HG02610 (cell line): ENCODE measurements at regions not wholly inside any gene's neighbourhood (a gene's known extent, or its start where the extent isn't known, plus 50 kb on each side); places are given as distances from the start of the nearest gene placed in this dataset.
"Not testable (repeated sequence)": the region's sequence is repeated elsewhere in the genome, so short reads cannot be mapped to it uniquely, and the experiment has no call there.

ENCODE experiments used
- ATAC-seq: cut with Tn5 transposase; IDR thresholded peaks from one replicate; pipeline ENCODE4 v1.9.1; 2021; ENCODE audit warnings: mild to moderate bottlenecking, moderate library complexity; ENCODE audit not compliant: unreplicated experiment

DNA sequence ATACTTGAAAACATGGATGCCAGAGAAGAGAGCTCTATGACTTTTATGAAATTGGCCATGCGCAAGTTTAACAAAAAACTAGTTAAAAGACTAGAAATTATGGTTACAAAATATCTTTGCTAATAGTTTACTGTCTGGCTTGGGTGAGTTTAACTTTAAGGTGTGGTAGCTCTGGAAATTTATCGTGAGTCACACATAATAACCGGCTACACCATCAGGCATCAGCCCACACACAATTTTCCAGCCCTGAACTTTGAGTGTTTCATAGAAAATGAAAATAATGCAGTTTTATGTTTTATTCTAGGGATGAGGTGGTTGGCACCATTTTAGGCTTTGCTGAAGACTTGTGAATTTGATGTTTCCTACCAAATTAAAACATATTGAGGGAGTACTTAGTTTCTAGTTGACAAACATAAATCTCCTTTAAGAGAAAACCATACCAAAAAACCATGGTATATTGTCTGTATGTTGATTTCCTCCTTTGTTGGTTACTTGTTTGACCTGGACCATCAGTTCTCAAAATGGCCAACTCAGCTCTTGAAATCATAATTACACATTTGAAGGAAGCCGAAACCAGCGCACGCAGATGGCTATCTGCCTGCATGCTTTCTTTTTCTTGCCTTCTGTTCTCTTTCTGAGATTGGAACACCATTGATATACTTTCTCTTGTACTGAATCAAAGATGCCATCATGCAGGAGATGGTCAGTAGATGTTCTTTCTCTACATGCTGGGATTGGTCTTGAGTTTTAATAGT is 125.1 kb downstream of the AKAP11 start:
- no peak for ATAC-seq

DNA sequence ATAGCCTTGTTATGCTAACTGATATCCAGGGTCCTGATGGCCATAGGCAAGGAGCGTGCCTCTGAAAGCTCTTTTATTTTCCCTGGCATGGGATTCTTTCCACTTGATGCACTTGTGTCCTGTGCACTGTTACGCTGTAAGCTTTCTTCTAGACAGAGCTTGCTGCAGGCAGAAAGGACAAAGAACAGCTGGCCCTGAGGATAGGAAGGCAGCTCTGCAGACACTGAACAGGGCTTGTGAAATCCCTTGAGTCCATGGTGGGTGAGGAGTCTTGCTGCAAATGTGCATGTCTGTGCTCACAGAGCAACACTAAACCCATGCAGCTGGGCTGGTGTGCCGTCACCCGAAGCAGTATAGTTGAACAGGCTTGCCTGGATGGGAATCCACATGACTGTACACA is 126.6 kb downstream of the AKAP11 start:
- ATAC-seq: no peak

GRCh38 chr13:42400188-42400833 is 128.4 kb downstream of the AKAP11 start:
- no peak for ATAC-seq

- ATAC-seq: no peak
Observed at GRCh38 chr13:42401376-42401775, 129.4 kb downstream of the AKAP11 start.

GRCh38 chr13:42405665-42406390 is 133.9 kb downstream of the AKAP11 start:
- ATAC-seq: peak; percentile 82

GRCh38 chr13:42409075-42409474 is 137.1 kb downstream of the AKAP11 start:
- ATAC-seq: no peak

GRCh38 chr13:42409551-42409950 is 137.6 kb downstream of the AKAP11 start:
- ATAC-seq: no peak

DNA sequence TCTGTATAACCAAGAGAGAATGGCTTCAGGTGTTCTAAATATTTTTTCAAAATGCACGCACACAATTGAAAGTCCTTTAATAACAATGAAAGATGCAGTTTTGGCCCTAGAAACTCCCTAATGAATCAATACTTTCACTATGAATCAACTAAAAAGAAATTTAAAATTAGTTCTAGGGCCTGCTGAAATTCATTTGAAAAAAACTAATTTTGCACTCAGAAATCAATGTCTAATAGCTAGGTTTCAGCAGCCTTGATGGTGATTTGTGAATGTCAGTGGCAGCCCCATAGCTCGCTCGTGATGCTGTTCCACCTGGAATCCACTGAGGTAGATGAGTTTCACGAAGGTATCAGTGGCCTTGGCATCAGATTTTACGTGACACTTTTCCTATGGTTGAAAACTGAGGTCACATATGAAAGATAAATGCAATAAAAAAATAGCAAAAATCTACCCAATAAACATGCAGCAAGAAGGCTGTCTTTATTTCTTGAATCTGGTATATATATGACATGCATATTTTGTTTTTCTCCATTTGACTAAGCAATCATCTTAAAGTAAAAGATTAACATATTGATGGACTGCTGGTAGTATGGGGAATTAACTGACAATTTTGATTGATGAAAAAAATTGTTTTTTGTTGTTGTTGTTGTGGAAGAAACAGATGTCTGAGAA is 141.0 kb downstream of the AKAP11 start:
- peak; percentile 60 for ATAC-seq

- no peak for ATAC-seq
Observed at GRCh38 chr13:42413484-42413815, 141.5 kb downstream of the AKAP11 start.

DNA sequence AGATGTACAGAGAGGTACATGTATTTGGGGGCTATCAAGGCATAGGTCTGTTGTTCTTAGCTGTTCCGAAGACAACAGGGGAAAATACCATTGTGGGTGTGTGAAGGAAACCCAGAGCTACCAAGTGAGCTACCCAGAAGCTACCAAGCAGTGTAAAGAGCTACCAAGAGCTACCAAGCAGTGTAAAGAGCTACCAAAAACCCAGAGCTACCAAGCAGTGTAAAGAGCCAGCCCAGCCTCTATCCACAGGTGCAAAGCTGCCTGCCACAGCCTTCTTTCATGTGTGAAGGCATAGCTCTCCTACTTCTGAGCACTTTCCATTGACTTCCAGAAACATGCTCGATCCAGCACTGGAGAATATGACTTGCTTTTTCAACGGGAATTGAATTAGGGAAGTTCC is 145.7 kb downstream of the AKAP11 start:
- ATAC-seq: no peak

DNA sequence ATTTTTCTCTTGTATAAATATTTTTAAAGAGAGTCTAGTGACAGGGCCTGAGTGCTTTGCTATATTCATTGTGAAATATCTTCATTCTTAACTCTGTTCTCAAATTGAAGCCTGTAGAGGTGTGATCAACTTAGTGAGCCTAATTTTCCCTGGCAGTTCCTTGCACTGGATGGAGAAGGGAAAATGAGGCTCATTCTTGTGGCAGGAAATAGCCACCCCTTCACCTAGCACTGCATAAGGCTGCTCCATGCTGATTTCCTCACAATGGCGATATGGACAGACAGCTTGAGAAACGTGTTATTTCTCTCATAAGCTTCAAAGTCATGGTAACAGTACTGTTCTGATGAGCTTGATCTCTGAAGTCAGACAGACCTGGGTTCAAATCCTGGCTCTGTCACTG is 146.2 kb downstream of the AKAP11 start:
- no peak for ATAC-seq

GRCh38 chr13:42420304-42420703 is 148.4 kb downstream of the AKAP11 start:
- peak; percentile 91 for ATAC-seq

- no peak for ATAC-seq
Observed at GRCh38 chr13:42422681-42423080, 150.7 kb downstream of the AKAP11 start.

GRCh38 chr13:42424182-42424581 is 149.8 kb upstream of the TNFSF11 start:
- no peak for ATAC-seq

- no peak for ATAC-seq
Observed at GRCh38 chr13:42445354-42445753, 128.6 kb upstream of the TNFSF11 start.

DNA sequence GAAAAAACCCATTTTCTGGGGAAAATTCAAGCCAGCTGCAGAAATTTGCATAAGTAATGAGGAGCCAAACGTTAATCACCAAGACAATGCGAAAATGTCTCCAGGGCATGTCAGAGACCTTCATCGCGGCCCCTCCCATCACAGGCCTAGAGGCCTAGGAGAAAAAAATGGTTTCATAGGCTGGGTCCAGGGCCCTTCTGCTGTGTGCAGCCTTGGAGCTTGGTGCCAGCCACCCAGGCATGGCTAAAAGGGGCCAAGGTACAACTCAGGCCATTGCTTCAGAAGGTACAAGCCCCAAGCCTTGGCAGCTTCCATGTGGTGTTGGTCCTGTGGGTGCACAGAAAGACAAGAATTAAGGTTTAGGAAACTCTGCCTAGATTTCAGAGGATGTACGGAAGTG is 127.4 kb upstream of the TNFSF11 start:
- ATAC-seq: not testable (repeated sequence)

DNA sequence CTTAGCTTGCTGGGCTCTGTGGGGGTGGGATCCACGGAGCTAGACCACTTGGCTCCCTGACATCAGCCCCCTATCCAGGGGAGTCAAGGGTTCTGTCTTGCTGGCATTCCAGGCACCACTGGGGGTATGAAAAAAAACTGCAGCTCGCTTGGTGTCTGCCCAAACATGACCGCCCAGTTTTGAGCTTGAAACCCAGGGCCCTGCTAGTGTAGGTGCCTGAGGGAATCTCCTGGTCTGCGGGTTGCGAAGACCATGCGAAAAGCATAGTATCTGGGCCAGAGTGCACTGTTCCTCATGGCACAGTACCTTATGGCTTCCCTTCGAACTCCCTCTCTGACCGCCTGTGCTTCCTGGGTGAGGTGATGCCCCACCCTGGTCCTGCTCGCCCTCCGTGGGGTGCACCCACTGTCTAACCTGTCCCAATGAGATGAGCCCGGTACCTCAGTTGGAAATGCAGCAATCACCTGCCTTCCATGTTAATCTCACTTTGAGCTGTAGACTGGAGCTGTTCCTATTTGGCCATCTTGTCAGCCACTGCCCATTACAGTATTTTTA is 120.8 kb upstream of the TNFSF11 start:
- no peak for ATAC-seq

- ATAC-seq: no peak
Observed at GRCh38 chr13:42454749-42455148, 119.2 kb upstream of the TNFSF11 start.

- ATAC-seq: no peak
Observed at GRCh38 chr13:42458193-42458592, 115.8 kb upstream of the TNFSF11 start.

DNA sequence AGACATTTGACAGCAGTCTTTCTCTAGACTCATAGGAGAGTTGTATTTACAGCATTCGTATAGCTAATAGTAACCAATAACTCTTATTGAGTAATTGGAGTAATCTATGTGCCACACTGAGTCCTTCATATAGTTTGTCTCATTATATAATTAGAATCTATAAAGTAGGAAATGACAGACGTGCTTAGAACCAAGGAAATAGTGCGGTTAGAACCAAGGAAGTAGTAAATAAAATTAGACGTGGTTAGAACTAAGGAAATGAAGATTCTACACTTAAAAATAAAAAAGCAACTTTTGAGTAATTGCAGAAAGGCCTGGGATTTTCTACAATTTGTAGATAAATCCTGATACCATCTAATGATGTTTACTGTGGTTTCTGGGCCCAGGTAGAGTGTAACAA is 107.8 kb upstream of the TNFSF11 start:
- no peak for ATAC-seq

- ATAC-seq: no peak
Observed at GRCh38 chr13:42466609-42467008, 107.3 kb upstream of the TNFSF11 start.
